Glutamatergic neuron (in vitro differentiated cells): ENCODE measurements at regions not wholly inside any gene's neighbourhood (a gene's known extent, or its start where the extent isn't known, plus 50 kb on each side); places are given as distances from the start of the nearest gene placed in this dataset.

ENCODE experiments used
- DNase-seq: peaks from one replicate; pipeline ENCODE4 v3.0.0; 2022
- H3K27ac Mint-ChIP-seq: one replicate; pipeline ENCODE4 v1.8.0; 2020; ENCODE audit warnings: mild to moderate bottlenecking, mixed read lengths, inconsistent platforms; ENCODE audit not compliant: unreplicated experiment
- H3K27me3 Mint-ChIP-seq: one replicate; pipeline ENCODE4 v1.8.0; 2020; ENCODE audit warnings: mild to moderate bottlenecking, moderate library complexity, mixed read lengths, inconsistent platforms; ENCODE audit not compliant: unreplicated experiment
- H3K36me3 Mint-ChIP-seq: one replicate; pipeline ENCODE4 v1.8.0; 2020; ENCODE audit warnings: mild to moderate bottlenecking, mixed read lengths, inconsistent platforms; ENCODE audit not compliant: unreplicated experiment
- H3K4me1 Mint-ChIP-seq: one replicate; pipeline ENCODE4 v1.8.0; 2020; ENCODE audit warnings: mild to moderate bottlenecking, low read depth, mixed read lengths, inconsistent platforms; ENCODE audit not compliant: unreplicated experiment
- H3K4me3 Mint-ChIP-seq: one replicate; pipeline ENCODE4 v1.8.0; 2020; ENCODE audit warnings: mild to moderate bottlenecking, mixed read lengths, inconsistent platforms; ENCODE audit not compliant: unreplicated experiment
- H3K9me3 Mint-ChIP-seq: one replicate; pipeline ENCODE4 v1.8.0; 2020; ENCODE audit warnings: mild to moderate bottlenecking, moderate library complexity, mixed read lengths, inconsistent platforms; ENCODE audit not compliant: unreplicated experiment
- TF ChIP-seq, protein P1 (sequence below): fragments of 200-600 bp; sonication (generic); IDR thresholded peaks from one replicate; pipeline ENCODE4 v1.5.0; 2021; ENCODE audit not compliant: partially characterized antibody, unreplicated experiment

- peaks cover 1% of the 10 kb centered on the region for H3K9me3 Mint-ChIP-seq
- no peak overlapping the region for H3K4me3 Mint-ChIP-seq
- no peaks in the 10 kb centered on the region for H3K27me3 Mint-ChIP-seq
- DNase-seq = no peak
- no peaks in the 10 kb centered on the region for H3K4me1 Mint-ChIP-seq
- TF ChIP-seq, protein P1, sequence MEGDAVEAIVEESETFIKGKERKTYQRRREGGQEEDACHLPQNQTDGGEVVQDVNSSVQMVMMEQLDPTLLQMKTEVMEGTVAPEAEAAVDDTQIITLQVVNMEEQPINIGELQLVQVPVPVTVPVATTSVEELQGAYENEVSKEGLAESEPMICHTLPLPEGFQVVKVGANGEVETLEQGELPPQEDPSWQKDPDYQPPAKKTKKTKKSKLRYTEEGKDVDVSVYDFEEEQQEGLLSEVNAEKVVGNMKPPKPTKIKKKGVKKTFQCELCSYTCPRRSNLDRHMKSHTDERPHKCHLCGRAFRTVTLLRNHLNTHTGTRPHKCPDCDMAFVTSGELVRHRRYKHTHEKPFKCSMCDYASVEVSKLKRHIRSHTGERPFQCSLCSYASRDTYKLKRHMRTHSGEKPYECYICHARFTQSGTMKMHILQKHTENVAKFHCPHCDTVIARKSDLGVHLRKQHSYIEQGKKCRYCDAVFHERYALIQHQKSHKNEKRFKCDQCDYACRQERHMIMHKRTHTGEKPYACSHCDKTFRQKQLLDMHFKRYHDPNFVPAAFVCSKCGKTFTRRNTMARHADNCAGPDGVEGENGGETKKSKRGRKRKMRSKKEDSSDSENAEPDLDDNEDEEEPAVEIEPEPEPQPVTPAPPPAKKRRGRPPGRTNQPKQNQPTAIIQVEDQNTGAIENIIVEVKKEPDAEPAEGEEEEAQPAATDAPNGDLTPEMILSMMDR = no peak
- no peak overlapping the region for H3K27ac Mint-ChIP-seq
- no peaks in the 10 kb centered on the region for H3K36me3 Mint-ChIP-seq
Measured at GRCh38 chr14:80127466-80127865, 83.8 kb downstream of the DIO2 start.

- no peaks in the 10 kb centered on the region for H3K4me1 Mint-ChIP-seq
- no peaks in the 10 kb centered on the region for H3K36me3 Mint-ChIP-seq
- no peak overlapping the region for H3K4me3 Mint-ChIP-seq
- no peak for DNase-seq
- peaks cover 1% of the 10 kb centered on the region for H3K9me3 Mint-ChIP-seq
- TF ChIP-seq, protein P1 = no peak
- no peaks in the 10 kb centered on the region for H3K27me3 Mint-ChIP-seq
- no peak overlapping the region for H3K27ac Mint-ChIP-seq
Measured at GRCh38 chr14:80124794-80125193, 86.5 kb downstream of the DIO2 start.

GRCh38 chr14:80117876-80118275, 93.4 kb downstream of the DIO2 start:
- TF ChIP-seq, protein P1 = no peak
- Mint-ChIP-seq H3K4me1 (no peaks in the 10 kb centered on the region), H3K27me3 (no peaks in the 10 kb centered on the region), H3K27ac (no peak overlapping the region), H3K4me3 (no peak overlapping the region), H3K36me3 (no peaks in the 10 kb centered on the region), H3K9me3 (peaks cover 1% of the 10 kb centered on the region)
- no peak for DNase-seq

DNA sequence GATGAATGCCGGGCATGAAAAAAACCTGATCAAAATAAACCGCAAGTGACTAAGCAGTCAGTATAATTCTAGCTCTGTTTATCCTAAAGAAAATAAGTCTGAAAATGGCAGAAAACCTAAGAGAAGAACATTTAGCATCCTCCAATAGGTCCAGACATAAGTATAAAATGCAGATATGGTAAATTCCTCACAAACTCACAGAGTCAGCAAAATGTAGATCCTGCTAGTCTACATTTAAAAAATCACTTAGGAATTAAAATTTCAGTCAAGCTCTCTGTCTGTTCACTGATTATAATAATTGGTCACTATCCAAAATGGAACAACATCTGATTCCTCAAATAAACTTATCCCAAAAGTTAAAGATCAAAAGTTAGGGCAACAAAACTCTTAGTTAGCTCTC, 95.1 kb downstream of the DIO2 start:
- TF ChIP-seq, protein P1 = no peak
- Mint-ChIP-seq H3K36me3 (no peaks in the 10 kb centered on the region), H3K4me1 (peaks cover 1% of the 10 kb centered on the region), H3K9me3 (no peaks in the 10 kb centered on the region), H3K27ac (no peak overlapping the region), H3K27me3 (no peaks in the 10 kb centered on the region), H3K4me3 (no peak overlapping the region)
- no peak for DNase-seq

DNA sequence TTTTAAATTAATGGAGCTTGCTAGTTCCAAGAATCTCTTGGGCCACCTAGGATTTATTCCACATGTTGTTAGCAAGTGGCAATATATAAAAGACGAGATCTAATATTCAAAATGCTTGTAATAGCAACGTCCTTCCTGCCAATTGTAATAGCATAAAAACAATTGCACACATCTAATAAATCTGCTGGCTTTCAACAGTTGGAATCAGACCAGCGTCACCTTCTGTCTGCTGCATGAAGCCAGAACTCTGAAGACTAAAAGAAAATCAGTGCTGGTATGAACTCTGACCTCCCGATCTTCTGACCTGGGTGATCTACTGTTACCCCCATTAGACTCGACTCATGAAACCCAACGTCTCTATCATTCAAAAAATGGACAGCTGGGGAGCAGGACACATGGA, 100.6 kb downstream of the DIO2 start:
- peaks cover 2% of the 10 kb centered on the region for H3K9me3 Mint-ChIP-seq
- peaks cover 5% of the 10 kb centered on the region for H3K4me1 Mint-ChIP-seq
- TF ChIP-seq, protein P1 = no peak
- no peaks in the 10 kb centered on the region for H3K27me3 Mint-ChIP-seq
- no peaks in the 10 kb centered on the region for H3K36me3 Mint-ChIP-seq
- H3K4me3 Mint-ChIP-seq = no peak overlapping the region
- no peak for DNase-seq
- no peak overlapping the region for H3K27ac Mint-ChIP-seq
